Rectal smooth muscle tissue (tissue), 1 donor: ENCODE measurements at regions not wholly inside any gene's neighbourhood (a gene's known extent, or its start where the extent isn't known, plus 50 kb on each side); places are given as distances from the start of the nearest gene placed in this dataset.
"Not testable (repeated sequence)": the region's sequence is repeated elsewhere in the genome, so short reads cannot be mapped to it uniquely, and the experiment has no call there.

Experiments used
- H3K27ac ChIP-seq: one replicate; pipeline ENCODE4 v1.7.0; 2013; ENCODE audit warnings: low read depth, low read length, inconsistent platforms
- H3K27me3 ChIP-seq: one replicate; pipeline ENCODE4 v1.7.0; 2013; ENCODE audit warnings: low read length; ENCODE audit not compliant: control insufficient read depth, insufficient read depth
- H3K36me3 ChIP-seq: one replicate; pipeline ENCODE4 v1.7.0; 2013; ENCODE audit warnings: low read length; ENCODE audit not compliant: control insufficient read depth, insufficient read depth
- H3K4me1 ChIP-seq: one replicate; pipeline ENCODE4 v1.7.0; 2013; ENCODE audit warnings: low read length; ENCODE audit not compliant: control insufficient read depth, insufficient read depth
- H3K4me3 ChIP-seq: one replicate; pipeline ENCODE4 v1.7.0; 2013; ENCODE audit warnings: low read length
- H3K9ac ChIP-seq: one replicate; pipeline ENCODE4 v1.7.0; 2013; ENCODE audit warnings: low read length

DNA sequence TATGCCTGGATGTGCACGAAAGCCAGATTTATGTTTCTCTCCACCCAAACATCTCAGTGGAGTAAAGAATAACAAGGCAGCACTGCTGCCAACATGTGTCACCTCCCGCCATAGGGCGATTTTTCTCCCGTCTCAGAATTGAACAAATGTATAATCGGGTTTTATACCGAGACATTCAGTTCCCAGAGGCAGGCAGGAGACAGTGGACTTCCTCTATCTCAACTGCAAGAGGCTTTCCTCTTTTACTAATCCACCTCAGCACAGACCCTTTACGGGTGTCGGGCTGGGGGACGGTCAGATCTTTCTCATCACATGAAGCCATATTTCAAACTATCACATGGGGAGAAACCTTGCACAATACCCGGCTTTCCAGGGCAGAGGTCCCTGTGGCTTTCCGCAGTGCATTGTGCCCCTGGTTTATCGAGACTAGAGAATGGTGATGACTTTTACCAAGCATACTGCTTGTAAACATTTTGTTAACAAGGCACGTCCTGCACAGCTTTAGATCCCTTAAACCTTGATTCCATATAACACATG, 124.2 kb upstream of the ZNF184 start:
- H3K9ac ChIP-seq, H3K27me3 ChIP-seq, H3K27ac ChIP-seq, H3K4me3 ChIP-seq, H3K36me3 ChIP-seq, H3K4me1 ChIP-seq: not testable (repeated sequence)

DNA sequence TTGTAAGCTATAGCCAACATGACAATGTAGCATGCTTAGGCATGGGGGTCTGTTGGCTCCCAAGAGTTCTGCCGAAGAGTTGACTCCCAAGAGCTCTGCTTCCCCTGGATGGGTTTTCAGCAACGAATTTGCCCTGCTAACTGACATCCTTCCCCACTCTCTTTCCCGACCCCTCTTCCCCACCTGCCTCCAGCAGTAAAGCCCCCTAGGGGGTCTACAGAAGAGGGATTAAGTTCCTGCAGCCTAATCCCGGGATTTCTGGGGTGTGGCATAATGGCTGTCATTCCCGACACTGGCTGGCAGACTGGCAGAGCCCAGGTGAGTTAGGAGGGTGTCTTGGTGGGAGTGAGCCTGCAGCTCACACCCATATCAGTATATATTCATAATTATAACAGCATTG, 121.0 kb upstream of the ZNF184 start:
- Histone ChIP-seq H3K4me3 (no peak overlapping the region), H3K4me1 (no peaks in the 10 kb centered on the region), H3K9ac (no peak overlapping the region), H3K36me3 (no peaks in the 10 kb centered on the region), H3K27ac (no peak overlapping the region), H3K27me3 (peaks cover 13% of the 10 kb centered on the region)

DNA sequence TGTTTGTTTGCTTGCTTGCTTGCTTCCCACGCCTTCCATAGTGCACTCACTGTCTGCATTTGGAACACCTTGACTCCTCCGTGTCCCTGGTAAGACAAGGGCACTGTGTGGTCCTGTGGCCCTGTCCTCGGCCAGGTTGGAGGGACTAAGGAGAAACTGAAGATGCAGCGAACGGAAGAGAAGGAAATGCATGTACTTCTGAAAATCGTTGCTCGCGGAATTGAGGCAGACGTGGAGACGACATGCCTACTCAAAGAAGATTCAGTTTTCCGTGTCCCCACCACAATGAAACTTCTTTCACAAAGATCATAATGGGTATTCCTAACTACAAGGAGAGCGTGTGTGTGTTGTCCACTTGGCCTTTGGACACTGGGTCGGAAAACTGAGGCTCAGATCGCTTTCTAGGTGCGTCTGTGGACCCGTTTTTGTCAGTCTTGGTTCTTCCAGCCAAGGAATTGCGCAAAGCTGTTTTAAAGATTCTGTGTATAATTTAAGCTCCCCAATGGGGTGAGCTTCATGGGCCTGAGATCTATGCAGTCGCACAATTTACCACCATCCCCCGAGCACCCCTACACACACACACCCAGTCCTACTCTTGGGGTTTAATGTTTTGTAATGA, 120.4 kb upstream of the ZNF184 start:
- Histone ChIP-seq H3K9ac (no peak overlapping the region), H3K4me3 (no peak overlapping the region), H3K27me3 (peaks cover 13% of the 10 kb centered on the region), H3K36me3 (no peaks in the 10 kb centered on the region), H3K4me1 (no peaks in the 10 kb centered on the region), H3K27ac (no peak overlapping the region)

DNA sequence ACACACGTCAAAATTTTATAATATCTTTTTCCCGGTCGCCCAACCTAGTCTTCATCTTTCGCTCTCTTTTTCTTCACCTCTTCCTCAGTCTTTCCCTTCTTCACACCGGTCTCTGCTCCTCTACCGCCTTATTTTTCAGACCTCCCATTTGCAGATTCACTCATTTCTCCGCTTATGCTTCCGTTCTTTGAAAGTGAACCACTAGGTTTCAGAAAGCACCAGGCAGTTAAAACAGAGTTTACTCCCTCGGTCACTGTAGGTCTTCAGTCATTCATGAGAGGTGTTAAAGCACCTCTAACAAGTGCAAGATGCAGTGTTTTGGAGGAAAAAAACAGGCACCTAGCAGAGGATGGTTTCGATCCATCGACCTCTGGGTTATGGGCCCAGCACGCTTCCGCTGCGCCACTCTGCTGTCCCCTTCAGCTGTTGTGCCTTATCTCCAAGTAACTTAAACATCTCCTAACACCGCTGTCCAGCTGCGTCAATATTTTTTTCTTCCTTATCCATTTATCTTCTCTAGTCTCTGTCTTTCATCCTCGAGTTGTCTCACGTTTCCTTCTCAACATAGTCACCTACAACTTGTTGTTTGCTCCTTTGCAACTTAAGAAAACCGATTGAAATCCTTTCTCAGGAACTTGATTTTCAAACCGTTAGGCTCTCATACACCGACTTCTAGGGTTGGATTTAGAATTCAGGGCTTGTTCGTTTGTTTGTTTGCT, 119.7 kb upstream of the ZNF184 start:
- Histone ChIP-seq H3K4me3 (no peak overlapping the region), H3K27ac (no peak overlapping the region), H3K36me3 (no peaks in the 10 kb centered on the region), H3K27me3 (peaks cover 13% of the 10 kb centered on the region), H3K4me1 (no peaks in the 10 kb centered on the region), H3K9ac (no peak overlapping the region)

DNA sequence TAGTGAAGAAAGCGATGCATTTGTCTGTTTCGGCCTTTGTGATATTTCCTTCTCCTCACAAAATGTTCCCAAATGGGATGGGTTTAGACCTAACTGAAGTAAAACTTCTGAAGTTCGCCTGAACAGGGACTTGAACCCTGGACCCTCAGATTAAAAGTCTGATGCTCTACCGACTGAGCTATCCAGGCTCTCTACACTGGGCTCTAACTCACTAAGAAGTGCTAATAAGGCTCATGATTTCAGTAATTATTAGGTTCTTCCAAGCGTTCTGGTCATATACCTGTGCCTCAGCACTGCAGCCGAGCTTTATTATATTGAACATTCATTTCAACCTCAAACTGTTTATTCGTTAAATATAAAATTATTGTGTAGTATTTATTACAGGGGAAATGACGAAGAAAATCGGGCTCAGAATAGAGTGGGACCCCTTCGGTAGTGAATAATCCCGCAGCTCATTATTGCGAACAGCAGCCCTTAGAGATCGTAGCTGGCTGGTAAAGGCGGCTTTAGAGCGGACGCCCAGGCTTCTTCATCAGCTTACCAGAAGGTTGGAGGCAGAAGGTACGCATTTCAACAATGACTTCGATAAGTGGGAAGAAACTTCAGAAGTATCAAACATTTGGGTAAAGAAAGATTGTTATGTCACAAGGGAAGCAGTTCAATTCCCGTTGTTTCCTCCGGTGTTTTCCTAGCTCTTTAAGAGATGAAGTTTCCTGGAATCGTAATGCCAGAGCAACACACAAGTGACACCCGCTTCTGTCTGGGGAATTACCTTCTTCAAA, 119.0 kb upstream of the ZNF184 start:
- peaks cover 13% of the 10 kb centered on the region for H3K27me3 ChIP-seq
- H3K9ac ChIP-seq: no peak overlapping the region
- no peaks in the 10 kb centered on the region for H3K36me3 ChIP-seq
- H3K27ac ChIP-seq: no peak overlapping the region
- H3K4me3 ChIP-seq: no peak overlapping the region
- H3K4me1 ChIP-seq: no peaks in the 10 kb centered on the region

DNA sequence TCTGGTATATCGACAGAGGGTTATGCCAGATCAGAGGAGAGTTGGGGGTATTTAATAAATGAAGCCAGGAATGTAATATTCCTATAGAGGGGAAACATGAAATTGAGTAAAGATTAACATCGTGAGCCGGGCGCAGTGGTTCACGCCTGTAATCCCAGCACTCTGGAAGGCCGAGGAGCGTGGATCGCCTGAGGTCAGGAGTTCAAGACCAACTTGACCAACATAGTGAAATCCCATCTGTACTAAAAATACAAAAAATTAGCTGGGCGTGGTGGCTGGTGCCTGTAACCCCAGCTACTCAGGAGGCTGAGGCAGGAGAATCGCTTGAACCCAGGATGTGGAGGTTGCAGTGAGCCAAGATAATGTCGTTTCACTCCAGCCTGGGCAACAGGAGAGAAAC, 112.4 kb upstream of the ZNF184 start:
- not testable (repeated sequence) for H3K27me3 ChIP-seq, H3K4me3 ChIP-seq, H3K27ac ChIP-seq, H3K36me3 ChIP-seq, H3K9ac ChIP-seq, H3K4me1 ChIP-seq

DNA sequence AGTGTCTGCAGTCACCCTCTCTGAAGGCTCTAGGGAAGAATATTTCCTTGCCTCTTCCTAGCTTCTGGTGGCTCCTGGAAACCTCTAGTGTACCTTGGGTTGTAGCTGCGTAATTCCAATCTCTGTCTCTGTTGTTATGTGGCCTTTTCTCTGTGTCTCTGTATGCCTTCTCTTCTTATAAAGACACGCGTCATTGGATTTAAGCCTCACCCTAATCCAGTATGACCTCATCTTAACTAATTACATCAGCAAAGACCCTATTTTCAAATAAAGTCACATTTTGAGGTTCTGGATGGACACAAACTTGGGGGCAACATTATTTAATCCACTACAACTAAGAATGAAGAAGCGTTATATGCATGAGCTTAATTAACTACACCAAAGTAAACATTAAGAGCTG, 111.4 kb upstream of the ZNF184 start:
- no peak overlapping the region for H3K4me3 ChIP-seq
- H3K27me3 ChIP-seq: no peaks in the 10 kb centered on the region
- no peaks in the 10 kb centered on the region for H3K4me1 ChIP-seq
- H3K9ac ChIP-seq: no peak overlapping the region
- H3K36me3 ChIP-seq: no peaks in the 10 kb centered on the region
- no peak overlapping the region for H3K27ac ChIP-seq

DNA sequence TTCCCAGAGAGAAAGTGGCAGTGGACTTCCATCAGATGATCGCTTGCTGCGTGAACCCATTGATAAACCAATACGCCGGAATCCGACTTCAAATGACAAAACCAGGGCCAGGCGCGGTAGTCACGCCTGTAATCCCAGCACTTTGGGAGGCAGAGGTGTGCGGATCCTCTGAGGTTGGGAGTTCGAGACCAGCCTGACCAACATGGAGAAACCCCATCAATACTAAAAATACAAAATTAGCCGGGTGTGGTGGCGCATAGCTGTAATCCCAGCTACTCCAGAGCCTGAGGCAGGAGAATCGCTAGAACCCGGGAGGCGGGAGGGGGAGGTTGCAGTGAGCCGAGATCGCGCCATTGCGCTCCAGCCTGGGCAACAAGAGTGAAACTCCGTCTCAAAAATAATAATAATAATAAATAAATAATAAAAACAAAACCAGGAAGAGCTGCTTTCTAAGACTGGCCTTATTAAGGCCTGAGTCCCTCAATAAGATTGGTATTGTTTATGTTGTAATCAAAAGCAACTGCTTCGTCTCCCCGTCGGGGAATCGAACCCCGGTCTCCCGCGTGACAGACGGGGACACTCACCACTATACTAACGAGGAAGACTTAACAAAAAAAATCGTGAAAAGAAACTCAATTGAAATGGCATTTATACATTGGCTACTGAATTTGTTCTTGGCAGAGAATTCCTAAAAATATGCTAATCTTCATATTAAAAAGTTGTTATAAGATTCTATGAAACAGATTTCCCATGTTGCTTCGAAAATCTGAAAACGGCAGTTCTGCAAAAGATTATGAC, 110.2 kb upstream of the ZNF184 start:
- no peak overlapping the region for H3K27ac ChIP-seq
- no peaks in the 10 kb centered on the region for H3K36me3 ChIP-seq
- H3K27me3 ChIP-seq: no peaks in the 10 kb centered on the region
- H3K9ac ChIP-seq: no peak overlapping the region
- no peak overlapping the region for H3K4me3 ChIP-seq
- H3K4me1 ChIP-seq: no peaks in the 10 kb centered on the region

DNA sequence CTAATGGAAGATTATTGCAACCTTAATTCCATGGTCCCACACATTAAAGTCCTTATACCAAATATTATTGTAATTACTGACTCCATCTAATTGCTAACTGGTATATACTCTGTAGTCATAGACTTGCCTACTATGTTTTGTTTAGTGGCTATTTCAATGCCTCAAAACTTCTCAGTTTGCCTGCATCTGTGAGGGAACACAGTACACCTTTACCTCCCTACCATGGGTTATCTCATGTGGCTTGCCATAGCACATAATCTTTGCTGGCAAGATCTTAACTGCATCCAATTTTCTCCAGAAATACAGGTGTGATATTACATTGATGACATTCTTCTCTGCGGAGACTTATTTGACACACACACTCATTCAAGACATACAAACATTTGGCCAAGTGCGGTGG, 107.1 kb upstream of the ZNF184 start:
- Histone ChIP-seq H3K27me3 (no peaks in the 10 kb centered on the region), H3K4me1 (no peaks in the 10 kb centered on the region), H3K36me3 (no peaks in the 10 kb centered on the region)

DNA sequence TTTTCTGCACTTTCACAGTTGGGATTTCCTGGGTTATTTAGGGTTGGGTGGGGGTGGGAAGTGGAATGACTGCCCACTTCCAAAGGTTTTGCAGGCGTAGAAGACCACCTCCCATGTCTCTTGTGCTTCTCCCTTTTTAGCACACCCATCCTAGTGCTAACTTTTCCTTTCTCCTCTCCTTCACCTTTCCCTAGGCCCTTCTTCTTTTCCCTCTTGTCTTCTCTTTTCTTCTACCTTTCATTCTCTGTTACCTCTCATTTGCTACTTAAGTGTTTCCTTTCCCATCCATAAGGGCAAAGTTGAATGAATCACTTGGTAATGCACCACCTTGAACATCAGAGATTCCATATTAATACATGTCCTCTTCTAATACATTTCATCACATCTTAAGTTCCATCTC, 105.0 kb upstream of the ZNF184 start:
- Histone ChIP-seq H3K4me1 (no peaks in the 10 kb centered on the region), H3K27me3 (no peaks in the 10 kb centered on the region), H3K9ac (no peak overlapping the region), H3K36me3 (no peaks in the 10 kb centered on the region), H3K27ac (no peak overlapping the region), H3K4me3 (no peak overlapping the region)

More for the DNA sequence above, 107.1 kb upstream of the ZNF184 start:
- Histone ChIP-seq H3K4me3 (no peak overlapping the region), H3K9ac (no peak overlapping the region), H3K27ac (no peak overlapping the region)

DNA sequence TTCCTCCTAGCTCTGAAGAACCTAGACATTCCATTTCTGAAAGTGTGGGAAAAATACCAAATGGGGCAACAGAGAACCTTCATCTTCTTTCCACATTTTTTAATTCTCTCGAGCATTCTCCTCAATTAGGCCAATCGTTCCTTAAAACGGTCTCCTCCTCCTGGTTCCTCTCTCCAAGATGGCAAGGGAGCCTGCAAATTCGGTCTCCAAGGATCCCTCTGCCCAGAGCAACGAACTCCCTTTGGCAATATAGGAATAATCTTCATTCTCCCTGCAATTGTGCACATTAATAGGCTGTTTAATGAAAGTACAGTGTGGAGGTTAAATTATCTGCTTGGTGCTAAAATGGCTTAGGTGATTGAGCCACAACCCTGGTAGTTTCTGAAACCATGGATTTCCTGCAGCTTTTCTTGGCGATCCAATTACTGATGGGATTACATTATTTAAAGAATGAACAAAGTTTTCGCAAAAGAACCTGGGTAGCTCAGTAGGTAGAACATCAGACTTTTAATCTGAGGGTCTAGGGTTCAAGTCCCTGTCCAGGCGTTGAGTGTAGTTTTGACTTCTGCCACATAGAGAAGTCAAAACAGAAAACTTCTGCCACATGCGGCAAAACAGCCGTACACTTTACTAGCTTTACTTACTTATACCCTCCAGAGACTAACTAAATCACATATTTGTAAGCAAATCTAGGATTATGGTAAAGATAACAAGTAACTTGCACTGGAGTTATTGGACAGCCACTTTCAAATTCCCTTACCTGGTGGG, 102.9 kb upstream of the ZNF184 start:
- Histone ChIP-seq H3K4me1 (no peaks in the 10 kb centered on the region), H3K27ac (no peak overlapping the region), H3K36me3 (no peaks in the 10 kb centered on the region), H3K27me3 (no peaks in the 10 kb centered on the region), H3K4me3 (no peak overlapping the region), H3K9ac (no peak overlapping the region)
